NT2/D1 (cell line): ENCODE measurements at regions not wholly inside any gene's neighbourhood (a gene's known extent, or its start where the extent isn't known, plus 50 kb on each side); places are given as distances from the start of the nearest gene placed in this dataset.

Source experiments
- SUZ12 ChIP-seq: IDR thresholded peaks from 2 replicates; pipeline ENCODE4 v1.6.1; 2011; ENCODE audit not compliant: insufficient read length, insufficient read depth; ENCODE audit errors: extremely low read depth
- ZNF274 ChIP-seq: IDR thresholded peaks from 2 replicates; pipeline ENCODE4 v1.6.1; 2011; ENCODE audit warnings: mild to moderate bottlenecking, low read depth, low read length

- no peak for TF ChIP-seq ZNF274
- no peak for TF ChIP-seq SUZ12
These were observed 142.3 kb upstream of the TPM1 start for GRCh38 chr15:62900071-62900802.
